Neural progenitor cell (in vitro differentiated cells): ENCODE measurements at regions not wholly inside any gene's neighbourhood (a gene's known extent, or its start where the extent isn't known, plus 50 kb on each side); places are given as distances from the start of the nearest gene placed in this dataset.

ENCODE experiments used
- CTCF ChIP-seq: fragments of 200-600 bp; sonication (generic); IDR thresholded peaks from 2 replicates; pipeline ENCODE4 v1.5.1; 2017; ENCODE audit warnings: antibody characterized with exemption, mild to moderate bottlenecking
- EZH2 ChIP-seq: fragments of 200-600 bp; sonication (generic); IDR thresholded peaks from 2 replicates; pipeline ENCODE4 v1.6.1; 2017; ENCODE audit warnings: antibody characterized with exemption, mild to moderate bottlenecking, moderate library complexity
- EZH2phosphoT487 ChIP-seq: fragments of 200-600 bp; sonication (generic); IDR thresholded peaks from 2 replicates; pipeline ENCODE4 v1.6.1; 2017; ENCODE audit warnings: antibody characterized with exemption

- TF ChIP-seq CTCF (no peak), EZH2 (no peak), EZH2phosphoT487 (no peak)
These were observed 71.9 kb downstream of the LHX9 start for GRCh38 chr1:197989058-197989457.
